ENCODE measurements at regions not wholly inside any gene's neighbourhood (a gene's known extent, or its start where the extent isn't known, plus 50 kb on each side); places are given as distances from the start of the nearest gene placed in this dataset.

DNA sequence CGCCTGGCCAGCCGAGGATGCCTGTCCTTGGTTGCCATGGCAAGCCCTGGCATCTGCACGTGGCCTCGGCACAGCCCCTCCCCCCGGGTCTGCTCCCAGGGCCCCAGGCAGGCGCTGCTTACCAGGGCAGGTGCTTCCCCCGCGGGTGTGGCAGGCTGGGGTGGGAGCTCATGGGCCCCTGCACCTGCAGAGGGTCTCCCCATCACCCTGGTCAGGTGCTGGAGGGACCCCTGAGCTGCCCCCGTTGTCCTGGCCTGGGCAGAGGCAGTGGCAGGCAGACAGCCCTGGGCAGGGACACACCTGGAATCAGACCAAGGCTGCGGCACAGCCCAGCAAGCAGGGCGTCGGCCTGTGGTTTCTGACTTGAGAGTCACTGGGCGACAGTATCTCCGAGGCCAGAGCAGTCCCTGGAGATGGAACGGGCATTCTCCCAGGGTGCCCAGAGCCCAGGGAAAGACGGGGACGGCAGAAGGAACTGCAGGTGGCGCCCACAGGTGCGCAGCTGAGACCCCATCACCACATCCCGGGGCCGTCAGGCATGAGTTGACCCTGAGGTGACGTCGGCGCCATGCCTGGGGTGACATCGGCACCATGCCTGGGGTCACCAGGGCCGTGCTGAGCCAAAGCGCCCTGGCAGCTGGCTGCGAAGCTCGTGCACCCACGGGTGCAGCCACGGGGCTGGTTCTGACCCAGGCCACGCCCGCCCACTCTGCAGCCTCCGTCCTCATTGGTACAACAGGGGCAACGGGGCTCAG, 56.1 kb upstream of the FBRSL1 start:
- DNase-seq (ENCODE audit: low read depth): no peak
- TF ChIP-seq, protein P1, sequence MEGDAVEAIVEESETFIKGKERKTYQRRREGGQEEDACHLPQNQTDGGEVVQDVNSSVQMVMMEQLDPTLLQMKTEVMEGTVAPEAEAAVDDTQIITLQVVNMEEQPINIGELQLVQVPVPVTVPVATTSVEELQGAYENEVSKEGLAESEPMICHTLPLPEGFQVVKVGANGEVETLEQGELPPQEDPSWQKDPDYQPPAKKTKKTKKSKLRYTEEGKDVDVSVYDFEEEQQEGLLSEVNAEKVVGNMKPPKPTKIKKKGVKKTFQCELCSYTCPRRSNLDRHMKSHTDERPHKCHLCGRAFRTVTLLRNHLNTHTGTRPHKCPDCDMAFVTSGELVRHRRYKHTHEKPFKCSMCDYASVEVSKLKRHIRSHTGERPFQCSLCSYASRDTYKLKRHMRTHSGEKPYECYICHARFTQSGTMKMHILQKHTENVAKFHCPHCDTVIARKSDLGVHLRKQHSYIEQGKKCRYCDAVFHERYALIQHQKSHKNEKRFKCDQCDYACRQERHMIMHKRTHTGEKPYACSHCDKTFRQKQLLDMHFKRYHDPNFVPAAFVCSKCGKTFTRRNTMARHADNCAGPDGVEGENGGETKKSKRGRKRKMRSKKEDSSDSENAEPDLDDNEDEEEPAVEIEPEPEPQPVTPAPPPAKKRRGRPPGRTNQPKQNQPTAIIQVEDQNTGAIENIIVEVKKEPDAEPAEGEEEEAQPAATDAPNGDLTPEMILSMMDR (IDR thresholded peaks at IDR 0.05; ENCODE audit: insufficient read depth, low read length): no peak
- no peak overlapping the region for H3K4me3 ChIP-seq (ENCODE audit: low read depth, low read length)

DNA sequence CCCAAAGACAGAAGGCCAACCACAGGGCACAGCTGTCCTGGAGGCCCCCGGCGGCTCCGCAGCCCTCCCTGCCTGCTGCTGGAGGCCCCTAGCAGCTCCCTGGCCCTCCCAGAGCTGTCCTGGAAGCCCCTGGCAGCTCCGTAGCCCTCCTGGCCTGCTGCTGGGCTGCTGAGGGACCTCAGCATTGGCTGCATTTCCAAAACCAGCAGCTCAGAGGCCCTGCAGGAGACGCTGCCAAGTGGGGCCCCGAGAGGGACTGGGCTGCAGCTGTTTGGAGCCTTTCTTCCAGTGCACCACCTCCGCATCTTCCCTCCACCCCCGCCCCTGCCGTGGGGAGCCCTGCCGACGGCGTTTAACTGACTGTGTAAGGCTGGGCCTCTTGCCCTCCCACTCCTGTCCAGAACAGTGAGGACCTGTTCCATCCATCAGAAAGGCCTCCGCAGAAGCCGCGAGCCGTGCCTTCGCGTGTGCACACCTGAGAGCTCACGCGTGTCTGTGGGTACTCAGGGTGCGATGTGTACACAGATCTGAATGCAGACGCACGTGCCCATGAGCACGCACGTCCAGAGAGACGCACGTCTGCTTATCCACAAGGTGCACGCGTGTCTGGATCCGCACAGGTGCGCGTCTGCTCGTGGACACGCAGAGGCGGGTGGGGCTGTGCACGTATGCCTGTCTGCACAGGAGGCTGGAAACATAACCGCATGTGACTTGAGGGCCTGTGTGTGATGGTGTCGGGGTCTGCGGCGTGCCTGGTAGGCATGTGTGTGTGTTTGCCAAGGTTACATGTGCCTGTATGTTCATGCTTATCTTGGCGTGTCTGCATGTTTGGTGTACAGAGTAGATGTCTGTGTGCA, 57.0 kb upstream of the FBRSL1 start:
- DNase-seq (ENCODE audit: low read depth): peak; percentile 46
- no peak overlapping the region for H3K4me3 ChIP-seq (ENCODE audit: low read depth, low read length)
- TF ChIP-seq, protein P1 (IDR thresholded peaks at IDR 0.05; ENCODE audit: insufficient read depth, low read length): no peak

DNA sequence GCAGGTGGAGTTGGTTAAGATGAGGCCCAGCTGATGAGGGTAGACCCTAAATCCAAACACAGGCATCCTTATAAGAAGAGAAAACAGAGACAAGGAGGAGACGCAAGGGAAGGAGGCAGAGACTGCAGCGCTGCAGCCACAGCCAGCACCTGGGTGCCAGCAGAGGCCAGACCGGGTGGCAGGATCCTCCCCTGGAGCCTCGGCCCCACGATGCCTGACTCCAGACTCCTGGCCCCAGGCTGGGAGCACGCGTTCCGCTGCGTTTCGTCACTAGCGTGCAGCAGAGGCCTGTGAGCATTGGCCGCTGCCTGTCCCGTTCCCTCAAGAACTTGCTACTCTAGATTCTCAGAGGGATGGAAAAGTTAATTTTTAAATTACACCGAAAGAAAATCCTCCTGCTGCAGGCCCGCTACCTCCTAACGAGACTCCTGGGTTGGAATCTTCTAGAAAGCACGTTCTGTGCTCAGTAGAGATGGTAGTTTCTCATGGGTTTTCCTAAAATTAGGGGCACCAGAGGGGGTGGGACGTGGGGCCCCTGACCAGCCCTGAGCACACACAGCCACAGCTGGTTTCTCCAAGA, 57.7 kb upstream of the FBRSL1 start:
- TF ChIP-seq, protein P1 (IDR thresholded peaks at IDR 0.05; ENCODE audit: insufficient read depth, low read length): no peak
- no peak overlapping the region for H3K4me3 ChIP-seq (ENCODE audit: low read depth, low read length)
- no peak for DNase-seq (ENCODE audit: low read depth)

DNA sequence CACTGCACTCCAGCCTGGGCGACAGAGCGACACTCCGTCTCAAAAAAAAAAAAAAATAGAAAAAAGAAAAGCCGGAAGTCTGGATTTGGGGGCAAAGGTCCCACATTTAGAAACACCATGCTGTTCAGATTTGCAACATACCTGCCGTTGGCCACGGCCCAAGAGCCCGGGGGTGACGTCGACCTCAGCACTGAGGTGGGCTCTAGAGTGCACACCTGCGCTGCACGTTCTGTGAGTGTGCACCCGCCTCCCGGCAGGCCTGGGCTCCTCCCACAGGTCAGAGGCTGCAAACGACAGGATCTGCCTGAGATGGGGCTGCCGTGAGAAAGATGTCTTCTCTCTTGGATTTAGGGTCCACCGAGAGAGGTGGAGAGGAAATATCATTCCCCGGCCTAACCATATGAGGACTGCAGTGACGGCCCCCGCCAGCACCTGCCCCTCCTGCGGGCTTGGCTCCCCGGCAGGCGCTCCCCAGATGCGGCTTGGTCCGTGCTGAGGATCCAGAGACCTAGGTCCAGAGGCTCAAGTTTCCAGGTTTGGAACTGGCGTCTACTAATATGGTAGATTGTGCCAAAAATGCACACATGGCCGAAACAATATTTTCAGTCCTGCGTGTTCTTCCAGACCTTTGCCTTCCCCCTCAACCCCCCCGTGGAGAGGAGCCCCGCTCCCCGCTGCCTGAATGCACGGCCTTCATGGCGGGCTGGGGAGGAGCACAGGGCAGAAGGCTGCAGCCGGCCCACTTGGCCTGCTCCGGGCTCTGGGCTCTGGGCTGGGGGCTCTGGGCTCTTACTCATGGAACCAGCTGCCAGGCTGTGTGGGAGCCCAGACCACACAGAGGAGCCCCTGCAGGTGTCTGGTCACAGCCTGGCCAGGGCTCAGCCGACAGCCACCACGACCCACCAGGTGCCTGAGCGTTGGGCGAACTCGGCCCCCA, 58.8 kb upstream of the FBRSL1 start:
- H3K4me3 ChIP-seq (ENCODE audit: low read depth, low read length): no peak overlapping the region
- DNase-seq (ENCODE audit: low read depth): no peak
- TF ChIP-seq, protein P1 (IDR thresholded peaks at IDR 0.05; ENCODE audit: insufficient read depth, low read length): no peak

DNA sequence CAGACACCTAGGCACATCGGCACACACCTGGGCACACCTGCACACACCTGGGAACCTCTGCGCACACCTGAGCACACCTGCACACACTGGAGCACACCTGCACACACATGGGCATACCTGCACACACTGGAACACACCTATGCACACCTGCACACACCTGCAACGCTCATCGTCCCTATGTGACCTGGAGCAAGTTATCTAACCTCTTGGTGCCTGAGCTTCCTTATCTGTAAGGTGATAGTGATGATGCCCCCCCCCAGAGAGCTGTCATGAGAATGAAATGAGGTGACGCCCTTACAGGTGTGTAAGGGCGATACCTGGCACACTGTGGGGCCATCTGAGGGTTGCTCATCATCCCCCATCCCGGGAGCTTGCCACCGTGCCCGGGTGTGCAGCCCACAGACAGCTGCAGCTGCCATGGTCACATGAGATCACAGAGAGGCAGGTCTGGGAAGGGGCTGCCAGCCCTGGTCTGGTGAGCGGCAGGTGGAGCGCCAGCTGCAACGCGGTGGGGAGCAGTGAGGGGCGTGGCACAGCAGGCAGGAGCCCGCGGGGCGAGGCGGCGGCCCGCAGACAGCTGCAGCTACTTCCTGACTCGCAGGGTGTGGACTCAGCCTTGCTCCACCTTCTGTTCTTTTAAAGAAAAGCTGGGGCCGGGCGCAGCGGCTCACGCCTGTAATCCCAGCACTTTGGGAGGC, 59.9 kb upstream of the FBRSL1 start:
- no peak for DNase-seq (ENCODE audit: low read depth)
- TF ChIP-seq, protein P1 (IDR thresholded peaks at IDR 0.05; ENCODE audit: insufficient read depth, low read length): no peak
- no peak overlapping the region for H3K4me3 ChIP-seq (ENCODE audit: low read depth, low read length)
